ENCODE measurements at regions not wholly inside any gene's neighbourhood (a gene's known extent, or its start where the extent isn't known, plus 50 kb on each side); places are given as distances from the start of the nearest gene placed in this dataset.
A peak's percentile ranks its signal among the peaks of the same experiment; 100 is the strongest.

DNA sequence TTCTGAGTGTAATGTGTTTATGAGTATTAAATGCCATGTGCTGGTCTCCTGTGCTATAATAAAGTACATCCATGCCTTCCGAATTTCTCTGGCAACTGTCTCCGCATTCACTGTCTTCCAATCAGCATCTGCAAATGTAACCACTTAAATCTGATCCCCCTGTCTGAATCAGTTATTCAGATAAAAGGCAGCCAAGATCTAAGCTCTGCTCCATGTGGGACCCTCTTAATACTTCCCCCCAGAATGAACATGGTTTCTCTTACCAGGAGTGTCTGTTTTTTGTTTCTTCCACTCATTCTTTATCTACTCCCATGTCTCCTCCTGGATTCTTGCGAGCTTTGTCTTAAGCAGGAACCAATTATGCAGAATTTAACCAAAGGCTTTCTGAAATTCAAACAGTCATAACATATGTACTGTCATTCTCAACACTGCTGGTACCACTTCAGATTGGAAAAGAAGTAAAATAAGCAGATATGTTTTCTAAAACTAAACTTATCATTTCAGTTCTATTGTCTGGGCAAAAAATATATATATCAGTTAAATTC is 996.7 kb upstream of the FLRT2 start:
- no peak for DNase-seq

DNA sequence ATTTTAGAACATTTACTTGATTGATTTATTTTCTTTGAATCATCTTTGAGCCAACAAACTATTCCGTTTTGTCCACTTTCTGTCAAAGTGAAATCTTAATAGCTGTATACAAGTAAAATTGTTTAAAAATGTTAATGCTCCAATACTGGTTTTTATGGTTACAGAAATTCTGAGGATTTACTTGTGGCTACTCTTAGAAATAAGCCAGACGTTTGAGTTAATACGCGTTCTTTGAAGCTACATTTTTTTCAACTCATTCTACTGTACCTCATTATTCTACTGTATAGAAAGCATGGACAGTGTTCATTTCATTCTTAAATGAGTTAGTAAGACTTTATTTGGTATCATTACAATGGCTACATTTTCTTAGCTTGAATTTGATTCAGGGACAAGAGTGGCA is 996.2 kb upstream of the FLRT2 start:
- DNase-seq: no peak

DNA sequence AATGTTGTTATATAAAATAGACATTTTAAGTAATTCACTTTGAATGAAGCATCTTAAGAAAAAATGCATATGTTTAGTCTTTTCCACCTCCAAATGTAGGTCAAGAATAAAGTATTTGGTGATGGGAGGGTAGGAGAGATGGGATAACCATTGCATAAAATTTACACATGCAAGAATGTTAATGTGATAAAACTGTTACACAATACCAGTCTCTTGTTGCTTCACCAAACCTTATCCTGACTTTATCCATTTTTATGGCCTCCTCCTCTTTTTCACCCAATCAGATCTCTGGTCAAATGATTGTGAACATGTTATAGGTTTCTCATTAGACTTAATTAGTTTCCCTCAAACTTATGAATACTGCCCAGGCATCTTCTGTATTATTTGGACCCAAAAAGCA is 994.5 kb upstream of the FLRT2 start:
- no peak for DNase-seq

DNA sequence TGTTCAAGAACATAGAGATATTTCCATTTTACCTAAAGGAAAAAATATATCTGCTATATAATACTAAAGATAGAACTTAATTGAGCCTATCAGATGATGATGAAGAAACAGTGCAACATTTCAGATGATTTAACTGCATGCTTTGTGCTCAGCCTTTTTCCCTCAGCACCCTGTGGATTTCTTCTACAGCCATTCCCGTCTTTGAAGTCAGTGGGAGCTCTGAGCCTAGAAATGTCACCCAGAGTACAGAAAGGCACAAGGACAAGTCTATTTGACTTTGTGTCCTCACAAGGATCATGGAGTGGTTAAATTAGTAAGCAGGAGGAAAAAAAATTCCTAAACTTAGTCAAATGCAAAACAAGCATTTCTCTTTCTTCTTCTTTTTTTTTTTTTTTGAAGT is 994.0 kb upstream of the FLRT2 start:
- DNase-seq: no peak

DNA sequence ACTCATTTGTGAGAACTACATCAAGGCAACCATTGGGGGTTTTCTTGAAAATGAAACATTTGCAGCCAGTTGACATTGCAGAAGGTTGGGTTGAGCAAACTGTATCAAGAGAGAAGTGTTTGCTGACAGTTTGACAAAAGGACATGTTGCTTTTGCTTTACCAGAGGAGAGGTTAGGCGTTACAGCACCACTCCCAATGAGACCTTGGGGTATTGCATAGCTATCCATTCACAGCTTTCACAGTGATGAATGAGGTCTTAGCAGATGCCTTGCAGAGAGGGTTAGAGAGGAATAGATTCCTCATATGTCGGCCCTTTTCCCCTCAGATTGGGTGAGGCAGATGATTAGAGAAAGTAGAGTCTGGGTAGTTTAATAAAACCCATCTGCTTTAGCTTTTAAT is 988.9 kb upstream of the FLRT2 start:
- no peak for DNase-seq

DNA sequence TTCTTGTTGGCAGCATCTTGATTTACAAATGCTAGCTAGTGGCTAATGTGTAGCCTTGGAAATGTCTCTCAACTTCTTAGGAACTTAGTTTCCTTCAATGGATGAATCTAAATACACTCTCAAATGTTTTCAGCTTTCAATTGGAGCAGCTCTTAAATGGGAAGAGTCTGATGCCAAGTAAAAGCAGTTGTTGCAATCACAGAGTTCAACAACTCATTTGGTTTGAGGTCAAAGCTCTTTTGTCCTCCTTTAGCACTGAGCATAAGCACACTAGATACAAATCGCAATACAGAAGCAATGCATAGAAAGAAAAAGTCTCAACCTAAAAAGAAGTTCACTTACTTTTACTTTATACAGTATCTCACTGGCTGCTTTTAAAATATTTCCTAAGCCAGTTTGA is 986.1 kb upstream of the FLRT2 start:
- DNase-seq: no peak

DNA sequence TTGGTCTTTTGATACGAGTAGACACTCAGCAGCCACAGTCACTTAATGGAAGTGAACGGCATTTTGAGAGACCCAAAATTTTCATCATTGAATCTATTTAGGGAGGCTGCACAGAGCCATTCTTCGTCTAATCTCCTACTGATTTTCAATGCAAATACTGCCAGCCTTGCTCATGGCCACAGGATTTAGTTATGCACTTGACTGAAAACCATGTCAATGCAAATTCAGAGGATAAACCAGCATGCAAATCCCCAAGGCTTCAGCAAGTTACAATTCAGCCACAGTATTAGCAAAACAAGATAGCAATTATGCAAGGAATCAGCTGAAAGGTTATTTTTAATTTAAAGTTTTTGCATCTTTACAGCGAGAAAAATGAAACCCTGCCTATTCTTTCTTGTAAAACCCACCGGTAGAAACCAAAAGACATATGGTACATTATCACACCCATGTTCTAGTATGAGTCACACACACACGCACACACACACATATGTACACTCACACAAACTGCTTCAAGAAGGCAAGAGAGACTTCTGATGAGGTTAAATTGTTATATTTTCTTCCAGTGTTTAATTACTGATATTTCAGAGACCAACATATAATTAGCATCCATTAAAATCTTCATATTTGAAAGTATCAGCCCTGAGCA is 985.3 kb upstream of the FLRT2 start:
- peak; percentile 78 for DNase-seq

DNA sequence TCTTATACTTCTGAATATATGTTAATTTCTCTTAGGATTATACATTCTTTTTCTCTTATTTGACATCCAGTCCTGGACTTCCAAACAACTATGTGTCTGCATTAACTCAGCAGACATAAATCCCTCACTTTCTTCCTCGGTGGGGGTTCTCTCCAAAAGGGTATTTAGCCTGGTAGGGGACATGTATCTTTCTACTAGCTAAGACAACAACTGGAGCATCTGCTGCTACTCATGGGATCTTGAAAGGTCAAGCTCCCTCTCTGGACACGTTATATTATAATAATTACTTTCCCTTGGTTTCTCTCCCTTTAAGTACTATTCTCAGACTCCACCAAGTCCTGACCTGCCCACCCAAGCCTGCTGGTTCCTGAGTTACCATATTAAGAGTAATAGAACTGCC is 983.7 kb upstream of the FLRT2 start:
- no peak for DNase-seq

DNA sequence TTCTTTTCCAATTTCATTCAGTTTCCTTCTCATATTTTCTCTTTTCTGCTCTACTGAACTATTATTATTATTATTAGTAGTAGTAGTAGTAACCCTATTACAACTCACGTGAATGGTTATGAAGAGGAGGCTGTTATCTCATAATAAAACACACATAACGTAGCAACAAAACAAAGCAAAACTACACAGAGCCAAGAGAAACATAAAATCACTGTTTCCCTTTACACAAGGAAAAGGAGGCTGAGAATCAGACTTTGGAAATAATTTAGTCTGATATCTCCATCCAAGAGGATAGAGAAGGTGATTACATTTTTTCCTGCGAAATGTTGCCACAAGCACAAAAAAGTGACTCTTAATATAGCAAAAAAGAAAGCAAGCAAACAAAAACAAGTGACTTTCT is 975.8 kb upstream of the FLRT2 start:
- no peak for DNase-seq

DNA sequence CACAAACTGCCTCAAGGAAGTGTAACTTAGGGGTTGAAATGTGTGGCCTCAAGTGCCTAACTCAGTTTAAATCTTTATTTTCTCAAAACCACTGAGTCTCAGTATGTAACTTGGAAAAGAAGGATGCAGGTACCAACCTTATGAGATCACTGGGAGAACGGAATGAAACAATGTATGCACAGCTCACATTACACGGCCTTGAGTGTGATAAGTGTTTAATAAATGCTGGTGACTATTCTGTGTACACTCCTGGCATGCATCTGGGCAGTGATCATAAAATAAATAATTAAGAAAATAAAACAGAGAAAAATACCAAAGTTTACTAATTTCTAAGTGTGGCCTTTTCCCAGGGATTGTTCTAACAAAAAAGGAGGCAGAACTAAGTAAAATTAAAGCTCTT is 974.5 kb upstream of the FLRT2 start:
- DNase-seq: no peak

DNA sequence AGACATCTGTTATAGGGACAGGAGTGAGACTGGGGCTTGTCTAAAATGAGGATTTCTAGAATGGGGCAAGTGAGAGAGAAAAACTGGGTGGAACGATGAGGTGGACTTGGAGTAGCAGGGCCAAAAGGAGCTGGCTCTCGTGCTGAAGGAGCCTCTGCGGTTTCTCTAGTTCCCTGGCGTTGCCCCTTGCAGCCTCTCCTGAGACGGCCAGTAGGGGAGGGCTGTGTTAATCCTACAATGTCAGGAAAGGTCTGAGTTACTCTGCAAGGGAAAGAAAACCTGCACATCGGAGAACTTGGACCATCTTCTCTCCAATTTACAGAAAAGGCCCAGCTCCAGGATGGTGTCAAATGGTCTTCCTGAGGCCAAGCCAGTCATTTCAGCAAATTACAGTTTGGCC is 963.8 kb upstream of the FLRT2 start:
- DNase-seq: no peak

DNA sequence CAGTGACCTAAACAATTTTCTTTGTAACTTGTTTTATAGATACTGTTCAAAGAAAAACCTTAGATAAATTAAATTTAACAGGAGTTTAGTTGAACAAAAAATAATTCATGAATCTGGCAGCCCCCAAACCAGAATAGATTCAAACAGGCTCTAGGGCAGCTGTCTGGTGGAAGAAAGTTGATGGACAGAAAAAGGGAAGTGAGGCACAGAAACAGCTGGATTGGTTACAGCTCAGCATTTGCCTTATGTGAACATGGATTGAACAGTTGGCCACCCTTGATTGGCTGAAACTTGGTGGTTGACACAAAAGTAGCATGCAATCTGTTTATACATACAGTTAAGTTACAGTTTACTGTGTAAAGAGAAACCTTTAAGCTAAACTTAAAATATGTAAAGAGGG is 954.3 kb upstream of the FLRT2 start:
- DNase-seq: no peak

DNA sequence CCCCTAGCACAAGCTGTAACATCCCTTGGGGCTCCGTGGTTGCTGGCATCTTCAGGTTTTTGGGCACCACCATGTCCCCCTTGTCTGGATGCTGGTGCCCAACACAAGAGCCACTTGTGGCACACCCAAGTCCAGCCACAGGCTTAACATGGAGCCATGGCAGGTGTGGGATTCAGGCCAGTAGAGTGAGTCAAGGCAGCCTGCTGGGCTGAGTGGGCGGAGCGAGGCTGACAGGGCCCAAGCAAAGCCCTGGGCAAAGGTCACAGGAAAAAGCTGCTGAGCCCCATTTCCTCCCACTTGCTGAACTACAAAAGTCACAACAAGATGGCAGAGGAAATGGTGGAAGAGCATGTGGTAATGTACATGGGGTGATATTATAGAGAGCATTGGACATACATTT is 950.7 kb upstream of the FLRT2 start:
- DNase-seq: no peak

DNA sequence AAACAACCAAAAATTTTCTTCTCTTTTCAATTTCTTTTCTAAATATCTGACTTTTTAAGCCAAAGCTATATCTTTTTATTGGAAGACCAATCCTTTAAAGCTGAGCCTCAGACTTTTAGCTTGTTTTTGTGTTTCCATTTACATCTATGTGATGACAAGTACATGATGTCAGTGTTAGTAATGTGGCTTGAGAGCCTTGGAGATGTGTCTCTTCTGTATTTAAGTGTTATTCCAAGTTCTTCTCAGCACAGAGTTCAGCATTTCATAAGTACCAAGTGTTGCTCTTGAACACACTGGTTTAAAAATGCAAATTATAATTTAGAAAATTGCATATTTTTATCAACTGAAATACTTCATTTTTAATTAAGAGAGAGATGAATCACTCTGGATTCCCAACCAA is 948.9 kb upstream of the FLRT2 start:
- DNase-seq: no peak

DNA sequence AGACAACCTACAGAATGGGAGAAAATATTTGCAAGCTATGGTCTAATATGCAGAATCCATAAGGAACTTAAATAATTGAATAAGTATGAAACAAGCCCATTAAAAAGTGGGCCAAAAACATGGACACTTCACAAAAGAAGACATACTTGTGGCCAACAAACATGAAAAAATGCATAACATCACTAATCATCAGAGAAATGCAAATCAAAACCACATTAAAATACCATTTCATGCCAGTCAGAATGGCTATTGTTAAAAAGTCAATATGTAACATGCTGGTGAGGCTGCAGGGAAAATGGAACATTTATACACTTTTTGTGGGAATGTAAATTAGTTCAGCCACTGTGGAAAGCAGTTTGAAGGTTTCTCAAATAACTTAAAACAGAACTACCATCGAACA is 945.4 kb upstream of the FLRT2 start:
- peak; percentile 51 for DNase-seq

DNA sequence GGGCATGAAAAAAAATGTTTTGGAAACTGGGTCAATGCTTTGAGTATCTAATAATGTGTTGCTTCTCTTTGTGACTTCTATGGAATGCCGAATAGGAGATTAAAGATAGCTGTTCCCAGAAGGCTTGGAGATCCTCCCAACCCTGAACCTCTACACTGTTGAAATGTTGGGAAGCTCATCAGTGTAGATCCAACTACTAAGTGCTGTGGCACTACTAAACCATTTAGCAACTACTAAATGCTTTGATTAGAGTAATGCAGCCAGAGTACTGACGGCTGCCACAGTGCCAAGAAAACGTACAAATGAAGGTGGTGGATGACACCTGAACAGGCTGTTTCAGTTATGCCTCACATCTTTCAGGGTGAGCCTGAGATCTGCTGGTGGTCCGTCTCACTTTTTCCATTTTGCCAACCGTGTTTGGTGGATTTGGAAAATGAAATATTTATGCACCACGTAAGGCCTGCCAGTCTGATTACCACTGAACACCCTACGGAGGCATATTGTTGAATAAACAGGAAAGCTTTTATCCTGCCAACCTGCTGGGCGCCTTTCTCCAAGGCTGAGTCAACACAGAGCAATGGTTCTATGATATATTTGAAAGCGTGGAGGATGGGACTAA is 938.0 kb upstream of the FLRT2 start:
- DNase-seq: no peak

DNA sequence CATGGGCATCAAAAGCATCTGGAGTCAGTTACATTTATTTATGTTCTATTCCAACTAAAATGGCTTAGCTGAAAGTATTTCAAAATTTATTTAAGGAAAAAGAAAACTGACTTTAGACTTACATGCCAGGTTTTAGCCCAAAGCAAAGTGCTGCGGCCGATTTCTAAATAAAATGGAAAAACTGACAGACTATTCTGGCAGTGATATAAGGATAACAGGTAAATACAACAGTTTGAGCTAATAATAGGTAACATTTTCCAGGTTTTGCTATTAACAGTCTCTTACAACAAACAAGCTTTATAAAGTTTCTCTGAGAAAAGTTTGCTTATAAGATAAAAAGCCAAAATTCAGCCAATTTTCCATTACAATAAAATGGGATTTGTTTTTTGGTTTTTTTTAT is 937.2 kb upstream of the FLRT2 start:
- no peak for DNase-seq

DNA sequence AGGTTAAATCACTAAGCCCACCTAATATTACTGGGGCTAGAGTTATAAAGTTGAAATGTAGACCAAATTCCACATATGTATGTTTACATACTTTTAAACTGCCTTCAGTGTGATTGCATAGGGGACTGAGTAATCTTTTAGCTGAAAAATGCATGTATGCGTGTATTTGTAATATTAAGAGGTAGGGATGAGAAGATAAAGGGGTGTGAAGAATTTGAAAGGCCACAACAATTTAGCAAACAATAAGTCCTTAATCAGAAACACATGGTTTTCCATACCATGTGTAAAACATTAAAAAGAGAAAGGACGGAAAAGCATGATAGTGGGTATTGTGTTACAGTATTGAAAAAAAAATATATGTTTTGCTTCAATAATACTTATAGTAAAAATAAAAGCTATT is 919.9 kb upstream of the FLRT2 start:
- no peak for DNase-seq

DNA sequence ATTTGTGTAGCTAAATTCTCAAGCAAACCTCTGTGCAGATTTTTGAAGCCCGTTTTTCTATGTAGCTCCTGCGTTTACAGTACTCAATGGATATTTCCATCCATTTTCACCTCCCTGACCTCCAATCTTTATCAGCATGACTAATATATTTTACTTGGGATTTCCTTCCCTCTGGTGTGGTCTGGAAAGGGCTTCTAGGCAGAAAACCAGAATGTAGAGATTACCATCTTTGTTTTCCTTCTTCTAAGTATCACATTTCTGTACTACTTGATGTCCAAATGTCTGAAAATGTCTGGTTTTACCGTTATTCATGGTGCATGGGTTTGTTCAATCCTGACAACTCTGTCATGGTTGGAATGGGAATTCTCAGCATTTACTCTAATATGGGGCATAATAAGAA is 907.6 kb upstream of the FLRT2 start:
- no peak for DNase-seq

DNA sequence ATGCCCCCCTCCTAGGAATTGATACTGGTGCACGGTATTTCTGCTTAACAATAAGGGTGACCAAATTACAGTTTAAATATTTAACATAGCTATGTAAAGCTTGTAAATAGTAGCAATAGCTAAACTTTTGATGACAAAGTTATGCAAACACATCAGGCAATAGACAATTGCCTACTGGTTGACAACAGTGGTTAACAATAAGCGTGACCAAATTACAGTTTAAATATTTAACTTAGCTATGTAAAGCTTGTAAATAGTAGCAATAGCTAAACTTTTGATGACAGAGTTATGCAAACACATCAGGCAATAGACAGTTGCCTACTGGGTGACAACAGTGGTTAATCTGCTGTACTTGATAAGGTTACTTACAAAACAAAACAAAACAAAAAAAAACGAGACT is 886.5 kb upstream of the FLRT2 start:
- DNase-seq: no peak

DNA sequence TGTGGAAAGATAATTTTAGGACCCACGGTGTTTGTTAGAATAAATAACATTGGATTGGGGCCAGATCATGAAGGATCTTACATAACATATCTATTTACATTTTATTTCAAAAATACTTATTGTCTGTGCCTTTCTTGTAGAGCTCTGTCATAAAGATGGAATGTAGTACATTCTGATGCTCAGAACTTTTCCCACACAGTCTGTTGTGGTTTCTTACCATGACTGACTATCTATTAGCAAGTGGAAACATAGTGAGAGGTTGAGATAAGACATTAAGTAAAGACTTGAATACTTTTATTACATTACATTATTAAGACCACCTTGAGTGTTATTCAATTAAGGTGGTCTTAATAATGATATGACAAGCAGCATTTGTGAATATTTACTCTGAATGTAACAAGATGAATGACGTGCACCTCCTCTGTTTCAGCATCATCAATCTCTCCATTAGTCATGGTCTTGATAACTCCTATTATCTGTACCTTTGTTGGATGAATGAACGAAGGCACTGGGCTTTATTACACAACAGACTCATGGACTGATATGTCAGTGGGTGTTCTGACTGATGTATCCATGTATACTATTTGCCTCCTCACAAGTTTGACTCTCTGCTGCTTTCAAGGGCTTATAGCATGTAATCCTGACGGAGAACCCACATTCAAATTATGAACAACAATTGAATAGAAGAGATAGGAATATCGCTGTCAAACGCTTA is 883.0 kb upstream of the FLRT2 start:
- no peak for DNase-seq

DNA sequence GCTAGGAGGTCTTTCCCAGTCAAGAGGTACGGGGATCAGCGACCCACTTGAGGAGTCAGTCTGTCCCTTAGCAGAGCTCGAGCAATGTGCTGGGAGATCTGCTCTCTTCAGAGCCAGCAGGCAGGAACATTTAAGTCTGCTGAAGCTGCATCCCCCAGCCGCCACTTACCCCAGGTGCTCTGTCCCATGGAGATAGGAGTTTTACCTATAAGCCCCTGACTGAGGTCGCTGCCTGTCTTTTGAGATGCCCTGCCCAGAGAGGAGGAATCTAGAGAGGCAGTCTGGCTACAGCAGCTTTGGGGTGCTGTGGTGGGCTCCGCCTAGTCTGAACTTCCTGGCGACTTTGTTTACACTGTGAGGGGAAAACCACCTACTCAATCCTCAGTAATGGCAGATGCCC is 874.9 kb upstream of the FLRT2 start:
- no peak for DNase-seq

DNA sequence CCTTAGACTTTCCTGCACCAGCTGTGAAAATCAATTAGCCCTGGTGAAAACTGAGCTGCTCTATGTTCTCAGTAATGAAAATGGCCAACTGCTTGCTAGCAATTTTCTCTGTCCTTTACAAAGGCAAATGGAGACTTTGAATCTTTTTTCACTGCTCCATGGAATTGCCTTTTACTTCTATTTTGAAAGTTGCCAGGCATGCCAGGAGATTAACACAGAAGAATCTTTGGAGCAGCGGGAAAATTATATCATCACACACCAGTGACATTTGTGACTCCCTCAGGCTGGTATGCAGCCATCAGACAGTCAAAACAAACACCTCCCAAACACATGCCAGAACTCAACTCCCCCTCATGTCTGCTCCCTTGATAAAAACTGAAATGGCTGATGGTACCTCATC is 872.0 kb upstream of the FLRT2 start:
- no peak for DNase-seq

DNA sequence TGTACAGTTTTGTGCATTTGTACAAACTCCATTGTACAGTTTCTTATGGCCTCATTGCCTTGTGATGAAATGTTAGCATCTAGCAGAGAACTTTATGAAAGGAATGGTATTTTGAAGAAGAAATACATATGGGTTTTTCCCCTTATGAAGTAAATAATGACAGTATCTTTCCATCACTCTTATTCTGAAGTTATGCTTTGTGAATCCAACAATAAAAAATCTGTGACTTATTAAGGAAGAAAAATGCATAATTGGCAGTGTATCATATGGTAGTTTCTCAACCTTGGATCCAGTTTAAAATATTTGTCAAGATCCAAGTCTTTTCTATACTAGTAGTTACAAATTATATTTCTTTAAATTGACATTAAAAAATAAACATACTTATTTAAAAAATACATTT is 859.1 kb upstream of the FLRT2 start:
- no peak for DNase-seq

DNA sequence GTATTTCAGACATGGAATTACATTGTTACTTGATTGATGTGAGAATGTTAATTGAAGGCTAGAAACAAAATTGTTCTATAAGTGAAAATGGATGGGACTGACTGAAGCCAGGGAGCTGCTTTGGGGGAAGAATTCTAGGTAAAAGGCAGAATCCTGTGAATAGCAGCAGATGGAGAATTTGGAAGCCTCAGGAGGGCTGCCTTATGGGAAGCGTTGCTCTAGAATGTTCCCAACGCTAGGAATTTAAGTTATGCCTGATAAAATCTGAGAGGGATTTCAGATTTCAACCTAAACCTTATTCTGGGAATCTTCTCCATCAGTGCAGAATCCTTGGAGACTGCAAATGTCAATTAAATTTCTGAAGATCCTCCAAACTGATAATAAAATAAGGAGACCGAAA is 858.2 kb upstream of the FLRT2 start:
- DNase-seq: no peak

Data from NCI-H1048 (cell line).